ENCODE measurements at regions not wholly inside any gene's neighbourhood (a gene's known extent, or its start where the extent isn't known, plus 50 kb on each side); places are given as distances from the start of the nearest gene placed in this dataset.

DNA sequence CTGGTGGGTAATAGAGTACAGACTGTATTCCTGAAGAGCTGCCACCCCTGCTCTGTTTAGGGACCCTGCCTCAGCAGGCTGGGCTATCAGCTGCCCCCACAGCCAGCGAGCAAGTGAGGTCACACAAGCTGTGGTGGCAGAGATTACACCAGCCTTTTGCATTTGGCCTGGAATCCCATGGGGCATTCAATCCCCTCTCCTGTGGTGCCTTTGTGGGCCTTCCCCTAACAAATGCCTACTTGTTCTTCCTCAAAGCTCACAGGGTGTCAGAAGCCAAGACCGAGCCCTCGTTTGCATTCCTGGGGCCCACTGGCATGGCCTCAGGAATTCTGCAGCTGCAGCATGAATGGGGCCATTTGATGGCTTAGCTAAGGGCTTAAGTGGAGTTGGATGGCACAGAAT, 212.7 kb upstream of the PHYHIPL start:
- TF ChIP-seq CTCF (IDR thresholded peaks at IDR 0.05) = no peak
- TF ChIP-seq POLR2A (IDR thresholded peaks at IDR 0.05; ENCODE audit: low read length) = no peak
- TF ChIP-seq CHD4 (IDR thresholded peaks at IDR 0.05; ENCODE audit: borderline replicate concordance) = no peak
- TF ChIP-seq HDAC2 (IDR thresholded peaks at IDR 0.05) = no peak
- no peak for TF ChIP-seq KDM5A (IDR thresholded peaks at IDR 0.05)
- no peak for TF ChIP-seq RAD21 (conservative IDR thresholded peaks at IDR 0.05 in 1 of 2, IDR thresholded peaks at IDR 0.05 in 1 of 2)
- TF ChIP-seq, protein P1, sequence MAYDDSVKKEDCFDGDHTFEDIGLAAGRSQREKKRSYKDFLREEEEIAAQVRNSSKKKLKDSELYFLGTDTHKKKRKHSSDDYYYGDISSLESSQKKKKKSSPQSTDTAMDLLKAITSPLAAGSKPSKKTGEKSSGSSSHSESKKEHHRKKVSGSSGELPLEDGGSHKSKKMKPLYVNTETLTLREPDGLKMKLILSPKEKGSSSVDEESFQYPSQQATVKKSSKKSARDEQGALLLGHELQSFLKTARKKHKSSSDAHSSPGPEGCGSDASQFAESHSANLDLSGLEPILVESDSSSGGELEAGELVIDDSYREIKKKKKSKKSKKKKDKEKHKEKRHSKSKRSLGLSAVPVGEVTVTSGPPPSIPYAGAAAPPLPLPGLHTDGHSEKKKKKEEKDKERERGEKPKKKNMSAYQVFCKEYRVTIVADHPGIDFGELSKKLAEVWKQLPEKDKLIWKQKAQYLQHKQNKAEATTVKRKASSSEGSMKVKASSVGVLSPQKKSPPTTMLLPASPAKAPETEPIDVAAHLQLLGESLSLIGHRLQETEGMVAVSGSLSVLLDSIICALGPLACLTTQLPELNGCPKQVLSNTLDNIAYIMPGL (CRISPR knock-in tag; IDR thresholded peaks at IDR 0.05; ENCODE audit: borderline replicate concordance) = no peak
- no peak for TF ChIP-seq CEBPB (IDR thresholded peaks at IDR 0.05)
- no peak for TF ChIP-seq ZFP36 (IDR thresholded peaks at IDR 0.05; ENCODE audit: borderline replicate concordance, partially characterized antibody)
- TF ChIP-seq MYC (IDR thresholded peaks at IDR 0.05; ENCODE audit: borderline replicate concordance, low read length) = no peak
- TF ChIP-seq ESRRA (IDR thresholded peaks at IDR 0.05; ENCODE audit: borderline replicate concordance, low read length) = no peak
